NB4 (cell line): ENCODE measurements at regions not wholly inside any gene's neighbourhood (a gene's known extent, or its start where the extent isn't known, plus 50 kb on each side); places are given as distances from the start of the nearest gene placed in this dataset.

Experiments
- MYC ChIP-seq: IDR thresholded peaks from 2 replicates; pipeline ENCODE4 v1.6.1; 2011; ENCODE audit warnings: low read depth, low read length
- POLR2A ChIP-seq: IDR thresholded peaks from 2 replicates; pipeline ENCODE4 v1.6.1; 2011; ENCODE audit warnings: mild to moderate bottlenecking; ENCODE audit not compliant: insufficient read length; ENCODE audit errors: extremely low read depth
- TF ChIP-seq, protein P1 (sequence below): IDR thresholded peaks from one replicate; pipeline ENCODE4 v1.5.1; 2012; ENCODE audit warnings: low read depth, low read length
- TF ChIP-seq, protein P2 (sequence below): IDR thresholded peaks from 2 replicates; pipeline ENCODE4 v1.6.1; 2011; ENCODE audit warnings: low read depth, low read length

- TF ChIP-seq, protein P1, sequence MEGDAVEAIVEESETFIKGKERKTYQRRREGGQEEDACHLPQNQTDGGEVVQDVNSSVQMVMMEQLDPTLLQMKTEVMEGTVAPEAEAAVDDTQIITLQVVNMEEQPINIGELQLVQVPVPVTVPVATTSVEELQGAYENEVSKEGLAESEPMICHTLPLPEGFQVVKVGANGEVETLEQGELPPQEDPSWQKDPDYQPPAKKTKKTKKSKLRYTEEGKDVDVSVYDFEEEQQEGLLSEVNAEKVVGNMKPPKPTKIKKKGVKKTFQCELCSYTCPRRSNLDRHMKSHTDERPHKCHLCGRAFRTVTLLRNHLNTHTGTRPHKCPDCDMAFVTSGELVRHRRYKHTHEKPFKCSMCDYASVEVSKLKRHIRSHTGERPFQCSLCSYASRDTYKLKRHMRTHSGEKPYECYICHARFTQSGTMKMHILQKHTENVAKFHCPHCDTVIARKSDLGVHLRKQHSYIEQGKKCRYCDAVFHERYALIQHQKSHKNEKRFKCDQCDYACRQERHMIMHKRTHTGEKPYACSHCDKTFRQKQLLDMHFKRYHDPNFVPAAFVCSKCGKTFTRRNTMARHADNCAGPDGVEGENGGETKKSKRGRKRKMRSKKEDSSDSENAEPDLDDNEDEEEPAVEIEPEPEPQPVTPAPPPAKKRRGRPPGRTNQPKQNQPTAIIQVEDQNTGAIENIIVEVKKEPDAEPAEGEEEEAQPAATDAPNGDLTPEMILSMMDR = no peak
- TF ChIP-seq, protein P2, sequence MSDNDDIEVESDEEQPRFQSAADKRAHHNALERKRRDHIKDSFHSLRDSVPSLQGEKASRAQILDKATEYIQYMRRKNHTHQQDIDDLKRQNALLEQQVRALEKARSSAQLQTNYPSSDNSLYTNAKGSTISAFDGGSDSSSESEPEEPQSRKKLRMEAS = no peak
- TF ChIP-seq POLR2A = no peak
- TF ChIP-seq MYC = no peak
Observed at GRCh38 chr6:12555781-12556180, 160.8 kb upstream of the PHACTR1 start.
